ENCODE measurements at regions not wholly inside any gene's neighbourhood (a gene's known extent, or its start where the extent isn't known, plus 50 kb on each side); places are given as distances from the start of the nearest gene placed in this dataset.

DNA sequence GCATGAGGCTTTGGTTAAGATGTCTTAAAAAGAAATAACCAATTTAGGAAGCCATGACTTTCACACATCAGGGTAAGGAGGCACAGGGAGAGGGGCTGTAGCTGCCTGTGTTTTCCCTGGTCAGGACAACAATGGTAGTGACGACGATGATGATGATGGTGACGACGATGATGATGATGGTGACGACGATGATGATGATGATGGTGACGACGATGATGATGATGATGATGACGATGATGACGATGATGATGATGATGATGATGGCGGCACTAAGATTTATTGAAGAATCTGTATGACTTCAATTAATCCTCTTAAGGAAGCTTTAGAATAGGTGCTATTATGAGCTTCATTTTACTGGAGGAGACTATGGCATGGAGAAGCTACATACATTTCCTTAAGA lies 284.1 kb upstream of the TNRC6C start:
- Histone ChIP-seq H3K36me3 (no peaks in the 10 kb centered on the region), H3K27me3 (peaks cover 19% of the 10 kb centered on the region), H3K27ac (no peak overlapping the region), H3K4me3 (ENCODE audit: low read depth in 1 of 2, low read length in 1 of 2) (no peak overlapping the region), H3K9me3 (no peaks in the 10 kb centered on the region), H3K4me1 (ENCODE audit: control insufficient read depth in 1 of 2, insufficient read depth in 1 of 2, low read depth in 1 of 2, low read length in 1 of 2) (no peaks in the 10 kb centered on the region)
- no peak for TF ChIP-seq CTCF (IDR thresholded peaks at IDR 0.05)

DNA sequence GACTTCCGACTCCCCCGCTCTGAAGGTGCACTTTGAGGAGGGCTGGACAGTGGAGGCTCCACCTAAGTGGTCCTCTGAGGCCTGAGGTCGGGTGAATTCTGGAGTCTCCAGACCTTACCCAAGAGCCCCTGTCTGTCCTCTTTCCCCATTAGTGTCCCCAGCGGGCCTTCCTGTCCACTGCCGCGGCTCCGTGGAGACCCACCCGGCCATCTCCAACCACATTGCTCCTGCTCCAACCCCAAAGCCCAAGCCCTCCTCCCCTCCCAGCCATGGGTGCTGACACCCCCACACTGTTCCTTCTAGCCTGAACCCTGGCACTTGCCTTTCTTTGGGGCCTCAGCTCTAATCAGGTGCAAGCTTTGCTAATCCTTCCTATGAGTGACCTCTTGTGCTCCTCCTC lies 283.1 kb upstream of the TNRC6C start:
- no peak for TF ChIP-seq CTCF (IDR thresholded peaks at IDR 0.05)
- no peak overlapping the region for H3K27ac ChIP-seq
- no peaks in the 10 kb centered on the region for H3K36me3 ChIP-seq
- no peaks in the 10 kb centered on the region for H3K9me3 ChIP-seq
- H3K27me3 ChIP-seq, result peaks cover 19% of the 10 kb centered on the region
- no peak overlapping the region for H3K4me3 ChIP-seq (ENCODE audit: low read depth in 1 of 2, low read length in 1 of 2)
- H3K4me1 ChIP-seq (ENCODE audit: control insufficient read depth in 1 of 2, insufficient read depth in 1 of 2, low read depth in 1 of 2, low read length in 1 of 2), result no peaks in the 10 kb centered on the region

DNA sequence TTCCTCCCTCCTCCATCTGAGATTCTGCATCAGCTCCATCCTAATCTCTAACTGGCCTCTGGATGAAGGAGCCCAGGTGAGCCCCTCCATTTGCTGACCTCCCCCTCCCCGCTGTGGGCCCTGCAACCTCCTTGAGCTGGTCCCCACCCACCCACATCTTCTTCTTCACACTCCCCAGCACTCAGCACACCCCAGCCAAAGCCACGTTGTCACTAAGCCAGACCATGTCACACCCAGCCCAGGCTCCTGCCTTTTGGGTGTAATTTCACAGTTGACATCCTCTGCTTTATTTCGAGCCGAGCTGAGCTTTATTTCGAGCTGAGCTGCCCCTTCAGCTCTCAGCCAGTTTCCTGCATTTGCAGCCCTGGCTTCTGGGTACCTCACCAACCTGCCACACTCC lies 282.7 kb upstream of the TNRC6C start:
- H3K36me3 ChIP-seq, result no peaks in the 10 kb centered on the region
- H3K9me3 ChIP-seq, result no peaks in the 10 kb centered on the region
- TF ChIP-seq CTCF (IDR thresholded peaks at IDR 0.05), result no peak
- no peak overlapping the region for H3K27ac ChIP-seq
- no peak overlapping the region for H3K4me3 ChIP-seq (ENCODE audit: low read depth in 1 of 2, low read length in 1 of 2)
- H3K4me1 ChIP-seq (ENCODE audit: control insufficient read depth in 1 of 2, insufficient read depth in 1 of 2, low read depth in 1 of 2, low read length in 1 of 2), result no peaks in the 10 kb centered on the region
- peaks cover 19% of the 10 kb centered on the region for H3K27me3 ChIP-seq

- H3K36me3 ChIP-seq, result no peaks in the 10 kb centered on the region
- H3K27me3 ChIP-seq, result peaks cover 19% of the 10 kb centered on the region
- no peak for TF ChIP-seq CTCF (IDR thresholded peaks at IDR 0.05)
- H3K9me3 ChIP-seq, result no peaks in the 10 kb centered on the region
- no peak overlapping the region for H3K4me3 ChIP-seq (ENCODE audit: low read depth in 1 of 2, low read length in 1 of 2)
- H3K27ac ChIP-seq, result no peak overlapping the region
- no peaks in the 10 kb centered on the region for H3K4me1 ChIP-seq (ENCODE audit: control insufficient read depth in 1 of 2, insufficient read depth in 1 of 2, low read depth in 1 of 2, low read length in 1 of 2)
These were observed 282.3 kb upstream of the TNRC6C start for GRCh38 chr17:77676237-77676661.

- no peaks in the 10 kb centered on the region for H3K36me3 ChIP-seq
- no peaks in the 10 kb centered on the region for H3K9me3 ChIP-seq
- H3K4me1 ChIP-seq (ENCODE audit: control insufficient read depth in 1 of 2, insufficient read depth in 1 of 2, low read depth in 1 of 2, low read length in 1 of 2), result no peaks in the 10 kb centered on the region
- H3K27me3 ChIP-seq, result peaks cover 19% of the 10 kb centered on the region
- no peak for TF ChIP-seq CTCF (IDR thresholded peaks at IDR 0.05)
- no peak overlapping the region for H3K4me3 ChIP-seq (ENCODE audit: low read depth in 1 of 2, low read length in 1 of 2)
- no peak overlapping the region for H3K27ac ChIP-seq
These were observed 281.3 kb upstream of the TNRC6C start for GRCh38 chr17:77677211-77677610.

- Histone ChIP-seq H3K9me3 (no peaks in the 10 kb centered on the region), H3K27ac (no peak overlapping the region), H3K36me3 (no peaks in the 10 kb centered on the region), H3K4me1 (ENCODE audit: control insufficient read depth in 1 of 2, insufficient read depth in 1 of 2, low read depth in 1 of 2, low read length in 1 of 2) (no peaks in the 10 kb centered on the region), H3K27me3 (peaks cover 19% of the 10 kb centered on the region), H3K4me3 (ENCODE audit: low read depth in 1 of 2, low read length in 1 of 2) (no peak overlapping the region)
- TF ChIP-seq CTCF (IDR thresholded peaks at IDR 0.05), result no peak
These were observed 280.9 kb upstream of the TNRC6C start for GRCh38 chr17:77677630-77678029.

All from neutrophil (primary cell).